ENCODE measurements at regions not wholly inside any gene's neighbourhood (a gene's known extent, or its start where the extent isn't known, plus 50 kb on each side); places are given as distances from the start of the nearest gene placed in this dataset.

DNA sequence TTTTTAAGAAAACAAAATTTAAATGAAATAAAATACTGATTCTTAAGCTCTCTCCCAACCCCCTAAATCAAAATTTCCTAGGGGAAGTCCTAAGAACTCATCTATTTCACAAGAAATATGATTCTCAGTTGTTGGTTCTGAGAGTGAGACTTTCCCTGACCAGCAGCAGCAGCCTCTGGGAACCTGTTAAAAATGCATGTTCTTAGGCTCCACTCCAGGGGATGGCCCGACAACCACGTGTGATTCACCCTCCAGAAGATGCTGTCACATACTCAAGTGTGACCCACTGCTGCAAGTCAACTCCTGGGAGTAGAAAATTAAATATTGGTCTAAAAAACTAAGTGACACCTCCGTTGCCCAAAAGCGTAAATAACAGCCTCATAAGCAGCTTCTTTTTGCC is 343.2 kb upstream of the NR2F2 start:
- TF ChIP-seq, protein P1, sequence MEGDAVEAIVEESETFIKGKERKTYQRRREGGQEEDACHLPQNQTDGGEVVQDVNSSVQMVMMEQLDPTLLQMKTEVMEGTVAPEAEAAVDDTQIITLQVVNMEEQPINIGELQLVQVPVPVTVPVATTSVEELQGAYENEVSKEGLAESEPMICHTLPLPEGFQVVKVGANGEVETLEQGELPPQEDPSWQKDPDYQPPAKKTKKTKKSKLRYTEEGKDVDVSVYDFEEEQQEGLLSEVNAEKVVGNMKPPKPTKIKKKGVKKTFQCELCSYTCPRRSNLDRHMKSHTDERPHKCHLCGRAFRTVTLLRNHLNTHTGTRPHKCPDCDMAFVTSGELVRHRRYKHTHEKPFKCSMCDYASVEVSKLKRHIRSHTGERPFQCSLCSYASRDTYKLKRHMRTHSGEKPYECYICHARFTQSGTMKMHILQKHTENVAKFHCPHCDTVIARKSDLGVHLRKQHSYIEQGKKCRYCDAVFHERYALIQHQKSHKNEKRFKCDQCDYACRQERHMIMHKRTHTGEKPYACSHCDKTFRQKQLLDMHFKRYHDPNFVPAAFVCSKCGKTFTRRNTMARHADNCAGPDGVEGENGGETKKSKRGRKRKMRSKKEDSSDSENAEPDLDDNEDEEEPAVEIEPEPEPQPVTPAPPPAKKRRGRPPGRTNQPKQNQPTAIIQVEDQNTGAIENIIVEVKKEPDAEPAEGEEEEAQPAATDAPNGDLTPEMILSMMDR (IDR thresholded peaks at IDR 0.05; ENCODE audit: low read length) = no peak
- no peak for TF ChIP-seq EZH2phosphoT487 (IDR thresholded peaks at IDR 0.05; ENCODE audit: low read length)
- TF ChIP-seq EZH2 (optimal IDR thresholded peaks at IDR 0.05; ENCODE audit: low read depth, low read length) = no peak

Measured in MM.1S (cell line).